GM12801 (cell line): ENCODE measurements at regions not wholly inside any gene's neighbourhood (a gene's known extent, or its start where the extent isn't known, plus 50 kb on each side); places are given as distances from the start of the nearest gene placed in this dataset.

Experiments
- TF ChIP-seq, protein P1 (sequence below): IDR thresholded peaks from one replicate; pipeline ENCODE4 v1.5.1; 2011; ENCODE audit warnings: control low read depth; ENCODE audit not compliant: insufficient read length; ENCODE audit errors: extremely low read depth

DNA sequence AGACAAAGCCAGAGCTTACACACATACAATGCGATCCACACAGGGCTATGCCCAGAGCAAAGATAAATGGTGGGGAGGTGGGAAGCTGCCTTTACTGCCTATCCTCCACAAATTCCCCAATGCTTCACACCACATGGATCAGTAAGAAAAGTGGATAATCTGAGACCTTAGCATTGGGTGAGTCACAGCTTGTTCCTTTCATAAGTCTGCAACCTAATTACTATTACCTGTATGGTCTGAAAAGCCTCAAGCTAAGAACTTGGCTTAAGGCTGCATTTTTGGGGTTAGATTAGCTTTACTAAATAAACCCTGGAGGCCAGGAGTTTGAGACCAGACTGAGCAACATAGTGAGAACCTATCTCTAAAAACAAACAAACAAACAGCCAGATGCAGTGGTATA is 66.0 kb upstream of the BTBD3 start:
- TF ChIP-seq, protein P1, sequence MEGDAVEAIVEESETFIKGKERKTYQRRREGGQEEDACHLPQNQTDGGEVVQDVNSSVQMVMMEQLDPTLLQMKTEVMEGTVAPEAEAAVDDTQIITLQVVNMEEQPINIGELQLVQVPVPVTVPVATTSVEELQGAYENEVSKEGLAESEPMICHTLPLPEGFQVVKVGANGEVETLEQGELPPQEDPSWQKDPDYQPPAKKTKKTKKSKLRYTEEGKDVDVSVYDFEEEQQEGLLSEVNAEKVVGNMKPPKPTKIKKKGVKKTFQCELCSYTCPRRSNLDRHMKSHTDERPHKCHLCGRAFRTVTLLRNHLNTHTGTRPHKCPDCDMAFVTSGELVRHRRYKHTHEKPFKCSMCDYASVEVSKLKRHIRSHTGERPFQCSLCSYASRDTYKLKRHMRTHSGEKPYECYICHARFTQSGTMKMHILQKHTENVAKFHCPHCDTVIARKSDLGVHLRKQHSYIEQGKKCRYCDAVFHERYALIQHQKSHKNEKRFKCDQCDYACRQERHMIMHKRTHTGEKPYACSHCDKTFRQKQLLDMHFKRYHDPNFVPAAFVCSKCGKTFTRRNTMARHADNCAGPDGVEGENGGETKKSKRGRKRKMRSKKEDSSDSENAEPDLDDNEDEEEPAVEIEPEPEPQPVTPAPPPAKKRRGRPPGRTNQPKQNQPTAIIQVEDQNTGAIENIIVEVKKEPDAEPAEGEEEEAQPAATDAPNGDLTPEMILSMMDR, result no peak

DNA sequence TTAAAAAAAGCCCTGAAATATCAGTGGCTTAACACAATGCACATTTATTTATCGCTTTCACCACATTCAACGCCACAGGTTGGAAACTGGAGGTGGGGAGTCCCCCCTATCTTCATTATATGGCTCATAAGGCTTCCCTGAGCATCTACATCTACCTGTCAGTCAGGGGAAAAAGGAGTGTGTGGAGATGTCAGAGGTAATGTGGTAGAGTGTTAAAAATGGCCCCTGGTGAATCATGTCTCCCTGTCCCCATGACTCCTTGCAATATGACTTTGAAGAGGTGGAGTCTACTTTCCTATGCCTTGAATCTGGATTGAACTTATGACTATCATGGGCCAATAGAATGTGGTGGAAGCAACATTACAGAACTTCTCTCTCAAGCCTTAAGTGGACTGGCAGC is 65.5 kb upstream of the BTBD3 start:
- TF ChIP-seq, protein P1, result no peak

DNA sequence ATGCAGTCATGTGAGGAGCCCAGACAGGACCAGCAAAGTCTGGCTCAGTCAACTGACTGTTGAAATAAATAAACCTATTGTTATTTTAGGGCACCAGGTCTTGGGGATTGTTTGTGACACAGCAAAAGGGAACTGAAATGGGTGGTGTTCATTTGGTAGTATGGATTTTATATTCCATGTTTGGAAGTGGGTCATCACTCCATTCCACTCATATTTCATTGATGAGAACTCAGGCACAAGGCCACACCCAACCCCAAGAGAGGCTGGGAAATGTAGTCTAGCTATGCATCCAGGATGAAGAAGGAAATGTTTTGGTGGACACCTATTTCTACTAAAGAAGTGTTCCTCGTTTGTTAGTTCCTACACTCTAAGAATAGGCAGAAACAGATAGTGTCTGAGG is 64.9 kb upstream of the BTBD3 start:
- TF ChIP-seq, protein P1, result no peak

DNA sequence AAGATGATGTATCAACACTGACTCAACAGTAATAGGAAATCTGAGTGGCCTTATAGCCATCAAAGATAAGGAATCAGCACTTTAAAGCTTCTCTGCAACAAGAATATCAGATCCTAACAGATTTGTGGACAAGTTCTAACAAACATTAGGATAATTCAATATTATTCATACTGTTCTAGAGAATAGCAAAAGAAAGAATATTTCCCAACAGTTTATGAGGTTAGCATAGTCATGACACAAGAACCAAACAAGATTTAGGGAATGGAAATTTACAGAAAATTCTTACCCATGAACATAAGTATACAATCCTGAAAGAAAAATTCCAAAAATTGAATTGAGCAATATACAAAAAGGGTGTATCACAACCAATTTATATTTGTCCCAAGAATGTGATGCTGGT is 64.3 kb upstream of the BTBD3 start:
- TF ChIP-seq, protein P1, result no peak

DNA sequence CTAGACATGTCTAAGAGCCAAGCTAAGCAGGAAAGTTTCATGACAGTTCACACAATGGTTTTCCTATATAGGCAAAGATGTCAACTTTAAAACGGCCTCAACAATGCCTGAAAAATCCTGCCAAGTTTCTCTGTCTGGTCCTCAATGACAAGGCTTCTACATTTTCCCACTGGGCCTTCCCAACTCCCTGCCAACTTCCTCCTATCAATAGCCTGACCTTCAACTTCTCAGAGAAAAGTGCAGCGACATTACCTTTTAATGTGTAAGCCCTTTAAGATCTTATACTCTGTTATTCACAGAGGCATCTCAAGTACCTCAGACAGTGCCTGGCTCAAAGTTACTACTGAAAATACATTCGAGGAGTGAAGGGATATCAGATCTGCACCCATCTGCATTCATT is 56.2 kb upstream of the BTBD3 start:
- TF ChIP-seq, protein P1, result no peak

DNA sequence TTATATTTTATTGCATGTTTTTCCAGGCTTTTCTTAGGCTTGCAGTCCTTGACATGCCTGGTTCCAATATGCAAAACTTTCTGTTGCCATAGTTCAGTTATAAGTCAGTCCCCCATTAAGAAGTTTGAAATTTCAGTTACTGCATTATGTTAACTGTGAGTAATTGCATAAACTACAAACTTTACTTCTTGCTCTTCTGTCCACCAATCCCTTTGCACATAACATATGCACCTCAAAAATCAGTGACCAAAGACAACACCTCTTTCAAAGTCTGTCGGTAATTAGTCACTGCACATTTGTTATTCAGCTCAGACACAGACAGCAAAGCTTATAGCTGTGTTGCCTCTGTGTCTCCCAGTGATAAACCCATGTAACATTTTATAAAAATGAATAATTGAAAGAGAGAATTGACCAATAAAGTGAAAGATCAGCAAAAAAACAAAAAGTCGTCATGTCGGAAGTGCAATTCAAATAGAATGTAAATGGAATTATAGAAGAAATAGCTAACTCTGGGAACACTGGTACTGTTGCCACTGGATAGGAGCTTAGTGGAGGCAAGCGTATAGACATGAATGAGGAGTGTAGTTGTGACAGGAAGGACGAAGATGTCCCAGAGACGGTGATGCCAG is 50.3 kb upstream of the BTBD3 start:
- TF ChIP-seq, protein P1, result no peak
